HT1080 (cell line): ENCODE measurements at regions not wholly inside any gene's neighbourhood (a gene's known extent, or its start where the extent isn't known, plus 50 kb on each side); places are given as distances from the start of the nearest gene placed in this dataset.
"Not testable (repeated sequence)": the region's sequence is repeated elsewhere in the genome, so short reads cannot be mapped to it uniquely, and the experiment has no call there.

Experiments used
- DNase-seq: peaks from one replicate; pipeline ENCODE4 v3.0.0-alpha.2; 2015; ENCODE audit warnings: low read depth

DNA sequence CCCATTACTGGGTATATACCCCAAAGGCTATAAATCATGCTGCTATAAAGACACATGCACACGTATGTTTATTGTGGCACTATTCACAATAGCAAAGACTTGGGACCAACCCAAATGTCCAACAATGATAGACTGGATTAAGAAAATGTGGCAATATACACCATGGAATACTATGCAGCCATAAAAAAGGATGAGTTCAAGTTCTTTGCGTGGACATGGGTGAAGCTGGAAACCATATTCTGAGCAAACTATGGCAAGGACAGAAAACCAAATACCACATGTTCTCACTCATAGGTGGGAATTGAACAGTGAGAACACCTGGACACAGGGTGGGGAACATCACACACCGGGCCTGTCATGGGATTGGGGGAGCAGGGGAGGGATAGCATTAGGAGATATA lies 54.4 kb upstream of the MUCL1 start:
- DNase-seq, result not testable (repeated sequence)

DNA sequence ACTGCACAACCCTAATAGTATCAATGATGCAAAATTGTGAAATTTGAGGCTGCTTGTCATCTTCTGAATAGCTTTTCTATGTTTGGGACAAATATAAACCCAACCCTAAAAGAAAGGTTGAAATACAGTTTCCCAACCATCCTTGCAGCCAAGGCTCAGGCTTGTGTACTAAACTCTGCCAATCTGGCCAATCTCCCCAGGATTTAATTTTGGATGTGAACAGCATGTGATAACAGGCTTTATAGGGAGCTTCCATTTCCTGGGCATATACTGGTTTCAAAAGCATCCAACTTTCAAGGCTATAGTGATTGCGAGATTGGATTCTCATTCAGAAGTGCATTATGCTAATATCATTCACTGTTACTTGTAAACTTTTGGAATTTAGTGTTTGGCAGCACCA lies 55.7 kb upstream of the MUCL1 start:
- DNase-seq, result no peak

DNA sequence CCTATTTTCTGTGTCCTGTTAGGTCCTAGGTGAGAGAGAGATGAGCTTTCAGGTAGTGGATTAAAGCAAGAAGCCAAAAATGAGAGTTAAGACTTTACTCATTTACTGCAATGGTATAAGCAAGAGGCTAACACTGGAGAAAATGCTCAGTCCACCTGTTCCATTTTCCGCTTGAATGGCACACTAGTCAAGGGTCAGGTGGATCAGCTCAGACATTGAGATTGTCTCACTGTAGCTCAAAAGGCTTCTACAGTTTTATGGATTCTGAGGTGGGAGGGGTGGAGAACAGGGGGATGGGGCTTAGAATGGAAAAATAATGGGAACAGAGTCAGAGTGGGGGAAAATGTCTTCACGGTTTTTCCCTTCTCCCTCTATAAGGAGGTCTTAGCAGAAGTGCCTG lies 57.3 kb upstream of the MUCL1 start:
- no peak for DNase-seq

DNA sequence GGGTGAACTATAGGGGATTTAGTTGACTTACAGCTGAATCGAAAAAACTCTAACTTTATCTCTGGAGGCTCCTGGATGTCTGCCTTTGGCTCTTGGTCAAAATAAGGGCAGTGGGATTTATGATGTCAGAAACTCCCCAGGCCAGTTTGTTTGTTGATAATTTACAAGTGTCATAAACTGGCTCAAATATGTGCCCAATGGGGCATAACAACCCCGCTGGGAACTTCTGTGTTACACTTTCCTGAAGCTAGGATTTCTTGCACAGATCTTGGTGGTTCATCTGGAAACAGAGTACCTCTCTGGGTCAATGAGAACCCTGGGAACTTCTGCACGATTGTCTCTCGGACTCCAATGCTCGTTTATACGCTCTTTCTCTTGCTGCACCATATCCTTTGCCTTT lies 58.7 kb upstream of the MUCL1 start:
- DNase-seq, result no peak

DNA sequence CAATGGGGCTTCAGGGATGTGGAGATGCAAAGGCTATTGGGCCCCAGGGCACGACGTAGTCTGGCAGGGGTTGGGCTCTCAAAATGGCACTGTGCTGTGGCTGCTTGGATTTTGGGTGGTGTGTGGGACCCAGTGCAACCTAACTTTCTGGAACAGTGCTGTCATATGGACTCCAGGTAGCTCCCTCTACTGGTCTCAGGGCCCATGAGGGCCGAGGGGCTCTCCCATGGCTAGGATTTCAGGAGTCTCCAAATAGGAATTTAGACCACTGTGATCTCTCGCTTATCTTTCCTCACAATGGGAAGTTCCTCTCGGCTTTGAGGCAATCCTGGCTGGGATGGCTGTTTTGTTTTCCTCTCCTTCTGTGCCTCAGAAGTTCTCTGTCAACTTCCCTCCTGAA lies 68.2 kb upstream of the MUCL1 start:
- no peak for DNase-seq

DNA sequence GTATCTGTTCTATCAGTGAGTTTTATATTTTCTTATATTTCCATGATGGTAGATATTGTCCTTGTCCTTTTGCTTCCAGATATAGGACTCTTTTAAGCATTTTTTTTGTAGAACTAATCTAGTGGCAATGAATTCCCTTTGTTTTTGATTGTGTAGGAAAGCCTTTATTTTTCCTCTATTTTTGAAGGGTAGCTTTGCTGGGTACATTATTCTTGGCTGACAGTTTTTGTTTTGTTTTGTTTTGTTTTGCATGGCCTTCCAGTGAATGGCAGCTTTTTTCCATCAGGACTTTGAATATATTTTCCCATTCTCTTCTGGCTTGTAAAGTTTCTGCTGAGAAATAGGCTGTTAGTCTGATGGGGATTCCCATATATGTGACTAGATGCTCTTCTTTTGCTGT lies 70.2 kb upstream of the MUCL1 start:
- DNase-seq, result no peak

DNA sequence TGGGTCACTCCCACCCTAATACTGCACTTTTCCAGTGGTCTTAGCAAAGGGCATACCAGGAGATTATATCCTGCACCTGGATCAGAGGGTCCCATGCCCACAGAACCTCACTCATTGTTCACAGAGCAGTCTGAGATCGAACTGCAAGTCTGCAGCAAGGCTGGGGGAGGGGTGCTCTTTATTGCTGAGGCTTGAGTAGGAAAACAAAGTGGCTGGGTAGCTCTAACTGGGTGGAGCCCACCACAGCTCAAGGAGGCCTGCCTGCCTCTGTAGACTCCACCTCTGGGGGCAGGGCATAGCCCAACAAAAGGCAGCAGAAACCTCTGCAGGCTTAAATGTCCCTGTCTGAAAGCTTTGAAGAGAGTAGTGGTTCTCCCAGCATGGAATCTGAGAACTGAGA lies 77.3 kb upstream of the MUCL1 start:
- DNase-seq, result not testable (repeated sequence)

DNA sequence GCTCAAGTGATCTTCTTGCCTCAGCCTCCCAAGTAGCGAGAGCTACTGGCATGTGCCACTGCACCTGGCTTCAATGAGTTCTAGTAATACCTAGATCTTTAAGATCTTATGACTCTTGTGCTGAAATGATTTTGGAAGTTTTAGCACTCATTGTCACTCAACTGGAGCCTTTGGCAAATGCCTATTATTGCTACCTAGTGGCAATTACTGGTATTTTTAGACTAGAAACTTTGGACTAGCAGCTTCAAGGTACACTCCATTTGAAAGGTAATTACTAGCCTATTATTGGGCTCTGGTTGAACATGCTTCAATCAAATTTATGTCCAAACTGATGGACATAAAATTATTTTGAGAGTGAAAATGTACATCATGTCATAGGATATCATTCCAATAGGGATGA lies 80.7 kb upstream of the MUCL1 start:
- no peak for DNase-seq

DNA sequence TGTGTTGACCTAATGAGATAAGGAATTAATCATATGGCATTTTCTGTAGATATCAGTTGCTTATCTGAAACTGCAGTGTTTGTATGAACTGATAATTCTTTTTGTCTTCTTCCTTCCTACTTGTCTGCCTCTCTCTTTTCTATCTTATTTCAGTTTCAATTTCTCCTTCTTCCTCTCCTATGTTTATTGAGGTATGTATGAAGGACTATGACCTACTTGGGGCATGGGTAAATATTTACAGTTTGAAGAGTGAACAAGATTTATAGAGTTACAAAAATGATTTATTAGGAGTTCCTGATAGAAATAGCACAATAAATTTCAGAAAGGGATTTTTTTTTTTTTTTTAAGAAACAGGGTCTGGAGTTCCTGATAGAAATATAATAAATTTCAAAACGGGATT lies 88.7 kb upstream of the MUCL1 start:
- no peak for DNase-seq

DNA sequence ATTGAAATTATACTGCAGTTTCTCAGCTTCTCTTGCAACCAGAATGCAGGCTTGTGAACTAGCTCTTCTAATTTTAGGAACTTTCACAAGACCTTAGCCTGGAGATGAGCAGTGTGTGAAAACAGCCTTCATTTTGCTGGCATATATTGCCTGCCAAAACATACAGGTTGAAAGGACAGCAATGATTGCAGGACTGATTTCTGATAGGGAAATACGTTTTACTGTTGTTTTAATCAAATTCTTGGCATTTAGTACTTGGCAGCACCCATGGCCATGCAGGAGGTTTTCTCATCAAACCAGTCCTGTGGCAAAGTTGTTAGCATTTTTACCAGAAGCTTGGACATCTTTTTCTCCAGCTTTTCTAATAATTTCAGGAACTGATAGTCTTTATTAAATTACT lies 91.9 kb upstream of the MUCL1 start:
- no peak for DNase-seq

DNA sequence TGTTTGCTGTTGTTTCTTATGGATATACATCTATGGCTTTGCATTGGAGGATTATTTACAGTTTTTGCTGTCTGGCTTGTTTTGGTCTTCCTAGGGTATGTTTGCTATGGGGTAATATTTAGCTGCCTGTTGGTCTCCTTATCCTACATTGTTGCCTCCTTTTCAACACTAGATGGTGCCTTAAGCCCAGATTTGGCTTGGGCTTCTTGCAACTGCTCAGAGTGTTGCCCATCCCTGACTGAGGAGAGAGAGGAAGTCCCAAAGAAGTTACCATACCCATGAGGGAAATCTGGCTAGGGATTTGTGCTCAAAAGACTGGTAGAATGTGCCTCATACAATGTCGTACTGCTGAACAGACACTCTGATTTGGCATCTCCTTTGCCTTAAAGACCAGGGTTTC lies 94.6 kb upstream of the MUCL1 start:
- peak; percentile 43 for DNase-seq

DNA sequence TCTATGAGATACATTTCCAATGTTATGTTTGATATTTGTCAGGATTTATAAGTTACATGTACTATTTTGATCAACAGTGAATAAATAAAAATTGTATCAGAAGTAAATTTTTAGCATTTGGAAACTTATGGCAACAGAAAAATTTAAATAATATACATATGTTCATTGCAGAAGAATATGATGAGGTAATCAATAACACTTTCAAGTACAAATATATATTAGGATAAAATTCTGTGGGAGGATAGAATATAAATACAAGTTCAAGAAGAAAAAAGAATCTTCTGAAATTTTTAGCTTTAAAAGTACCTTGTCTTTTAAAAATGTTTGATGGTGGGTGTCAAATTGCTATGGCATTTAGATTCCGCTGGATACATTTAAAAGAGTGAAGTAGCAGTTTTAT lies 102.8 kb upstream of the MUCL1 start:
- no peak for DNase-seq

DNA sequence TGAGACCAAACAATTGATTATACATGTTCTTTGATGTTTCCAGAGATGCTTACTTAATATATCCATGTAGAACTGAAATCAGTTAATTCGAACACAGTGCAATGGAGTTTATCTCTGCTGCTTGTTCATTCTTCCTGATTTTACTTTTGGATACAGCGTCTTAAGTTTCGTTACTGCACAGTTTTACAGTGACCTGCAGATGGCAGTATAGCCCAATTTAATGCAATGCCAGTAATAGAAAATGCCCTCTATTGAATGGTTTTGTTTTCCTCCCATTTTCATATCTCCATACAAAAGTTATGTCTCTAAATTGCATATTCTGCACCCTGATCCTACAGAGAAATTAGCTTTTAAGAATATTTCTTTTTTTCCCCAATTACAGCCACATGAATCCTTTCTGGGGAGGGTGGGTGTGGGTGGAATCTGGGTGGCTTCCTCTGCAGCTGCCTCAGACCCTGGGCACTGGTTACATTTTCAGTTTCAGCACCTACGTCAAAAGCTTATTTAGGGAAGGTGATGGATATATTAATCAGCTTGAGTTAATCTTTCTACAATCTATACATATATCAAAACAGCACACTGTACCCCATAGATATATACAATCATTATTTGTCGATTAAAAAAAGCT lies 101.1 kb upstream of the DCD start:
- peak; percentile 5 for DNase-seq

DNA sequence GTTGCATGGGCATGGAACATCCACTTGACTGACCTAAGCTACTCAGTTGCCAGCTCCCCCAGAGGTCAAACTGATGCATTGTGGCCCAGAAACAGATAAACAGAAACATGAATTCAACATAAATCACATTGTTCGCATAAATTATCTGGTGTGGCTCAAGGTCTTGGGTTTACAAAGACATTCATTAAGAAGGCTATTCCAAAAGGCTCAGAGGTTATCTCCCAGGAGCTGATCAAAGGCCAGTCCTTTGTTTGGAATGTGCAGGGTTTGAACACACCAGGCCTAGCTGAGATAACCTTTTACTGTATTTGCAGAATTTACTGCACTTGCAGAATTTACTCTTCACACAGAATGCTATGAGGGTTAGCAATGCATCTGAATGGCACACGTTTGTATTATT lies 96.4 kb upstream of the DCD start:
- DNase-seq, result no peak

DNA sequence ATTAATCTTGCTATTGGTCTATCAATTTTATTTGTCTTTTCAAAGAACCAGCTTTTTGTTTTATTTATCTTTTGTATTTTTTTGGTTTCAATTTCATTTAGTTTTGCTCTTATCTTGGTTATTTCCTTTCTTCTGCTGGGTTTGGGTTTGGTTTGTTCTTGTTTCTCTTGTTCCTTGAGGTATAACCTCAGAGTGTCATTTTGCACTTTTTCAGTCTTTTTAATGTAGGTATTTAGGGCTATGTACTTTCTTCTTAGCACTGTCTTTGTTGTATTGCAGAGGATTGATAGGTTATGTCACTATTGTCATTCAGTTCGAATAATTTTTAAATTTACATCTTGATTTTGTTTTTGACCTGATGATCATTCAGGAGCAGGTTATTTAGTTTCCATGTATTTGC lies 92.7 kb upstream of the DCD start:
- DNase-seq, result no peak

DNA sequence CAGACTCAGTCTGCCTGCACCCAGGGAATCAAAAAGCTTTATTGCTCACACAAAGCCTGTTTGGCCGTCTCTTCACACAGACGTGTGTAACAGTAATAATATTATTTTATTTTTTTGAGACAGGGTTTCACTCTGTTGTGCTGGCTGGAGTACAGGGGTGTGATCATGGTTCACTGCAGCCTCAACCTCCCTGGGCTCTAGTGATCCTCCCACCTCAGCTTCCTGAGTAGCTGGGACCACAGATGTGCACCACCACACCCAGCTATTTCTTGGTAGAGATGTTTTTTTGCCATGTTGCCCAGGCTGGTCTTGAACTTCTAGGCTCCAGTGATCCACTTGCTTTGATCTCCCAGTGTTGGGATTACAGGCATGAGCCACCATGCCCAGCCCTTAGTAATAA lies 88.4 kb upstream of the DCD start:
- DNase-seq, result no peak

DNA sequence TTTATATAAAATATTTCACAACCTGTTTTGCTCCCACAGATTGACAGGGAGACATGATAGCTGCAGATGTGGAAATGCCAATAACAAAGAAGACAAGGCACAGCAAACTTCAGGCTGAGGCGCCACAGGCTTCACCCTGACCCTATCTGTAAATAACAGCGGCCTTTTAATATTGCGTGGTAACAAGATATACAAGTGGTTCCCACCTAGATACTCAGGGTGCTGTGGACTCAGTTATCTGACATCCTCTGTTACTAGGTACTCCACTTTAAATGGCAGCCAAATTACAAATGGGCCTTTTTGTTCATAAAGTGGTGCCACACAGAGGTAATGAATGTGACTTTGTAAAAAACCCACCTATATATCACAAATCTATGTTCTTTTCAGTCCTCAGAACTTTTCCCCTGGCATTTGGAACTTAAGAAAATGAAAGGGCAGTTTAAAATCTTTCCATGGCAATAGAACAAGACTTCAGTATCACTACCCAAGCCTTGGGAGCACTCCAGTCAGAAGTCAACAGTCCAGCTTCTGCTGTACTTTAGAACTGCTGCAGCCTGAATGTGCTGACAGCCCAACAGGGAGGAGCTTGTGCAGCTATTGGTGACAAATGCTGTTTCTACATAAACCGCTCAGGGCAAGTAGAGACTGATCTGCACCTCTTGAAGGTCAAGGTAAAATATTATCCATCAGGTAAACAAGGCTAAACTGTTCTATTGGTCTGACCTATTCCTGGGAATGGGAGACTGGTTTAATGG lies 86.2 kb upstream of the DCD start:
- DNase-seq, result no peak

DNA sequence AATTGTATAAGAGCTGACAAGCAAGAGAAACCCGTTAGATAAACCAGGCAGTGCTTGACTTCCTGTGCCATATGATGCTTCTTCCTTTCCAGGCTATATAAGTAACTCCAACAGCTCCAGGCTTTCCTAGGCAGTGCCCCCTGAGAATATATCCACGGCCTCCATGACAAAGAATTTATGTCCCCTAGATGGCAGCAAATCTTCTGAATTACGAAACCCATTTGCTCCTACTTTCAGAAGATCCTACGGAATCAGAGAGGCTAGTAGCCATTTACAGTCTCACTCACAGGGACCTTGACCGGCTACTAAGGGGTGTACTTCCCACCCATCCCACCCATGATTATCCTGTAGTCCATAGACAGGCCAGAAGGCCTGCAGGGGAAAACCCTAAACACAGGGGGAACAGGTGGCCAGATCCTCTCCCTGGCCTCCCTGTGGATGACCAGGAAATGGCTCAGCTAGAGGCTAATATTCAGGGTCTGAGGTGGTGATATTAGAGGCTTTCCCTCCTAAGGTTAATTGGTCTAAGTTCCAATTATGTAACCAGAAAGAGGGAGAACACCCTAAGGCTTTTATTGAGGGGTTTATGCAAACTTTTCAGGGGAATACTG lies 77.2 kb upstream of the DCD start:
- DNase-seq, result peak; percentile 36

DNA sequence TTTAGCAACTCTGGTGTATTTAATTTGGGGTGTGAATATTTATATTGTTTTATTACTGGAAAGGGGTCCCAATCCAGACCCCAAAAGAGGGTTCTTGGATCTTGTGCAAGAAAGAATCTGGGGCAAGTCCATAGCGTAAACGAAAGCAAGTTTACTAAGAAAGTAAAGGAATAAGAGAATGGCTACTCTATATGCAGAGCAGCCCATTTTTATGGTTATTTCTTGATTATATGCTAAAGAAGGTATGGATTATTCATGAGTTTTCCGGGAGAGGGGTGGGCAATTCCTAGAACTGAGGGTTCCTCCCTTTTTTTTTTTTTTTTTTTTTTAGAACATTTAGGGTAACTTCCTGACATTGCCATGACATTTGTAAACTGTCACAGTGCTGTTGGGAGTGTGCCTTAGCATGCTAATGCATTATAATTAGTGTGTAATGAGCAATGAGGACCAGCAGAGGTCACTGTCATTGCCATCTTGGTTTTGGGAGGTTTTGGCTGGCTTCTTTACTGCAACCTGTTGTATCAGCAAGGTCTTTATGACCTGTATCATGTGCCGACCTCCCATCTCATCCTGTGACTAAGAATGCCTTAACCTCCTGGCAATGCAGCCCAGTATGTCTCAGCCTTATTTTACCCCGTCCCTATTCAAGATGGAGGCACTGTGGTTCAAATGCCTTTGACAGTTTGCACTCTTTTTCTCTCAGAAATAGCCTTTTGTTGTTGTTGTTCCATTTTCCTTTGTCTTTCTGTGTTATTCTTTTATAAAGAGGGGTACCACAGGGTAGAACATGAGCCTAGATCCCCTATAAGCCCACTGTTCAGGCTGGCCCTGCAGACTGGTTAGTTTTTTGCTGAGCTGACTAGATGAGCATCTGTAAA lies 75.5 kb upstream of the DCD start:
- DNase-seq, result peak; percentile 10

DNA sequence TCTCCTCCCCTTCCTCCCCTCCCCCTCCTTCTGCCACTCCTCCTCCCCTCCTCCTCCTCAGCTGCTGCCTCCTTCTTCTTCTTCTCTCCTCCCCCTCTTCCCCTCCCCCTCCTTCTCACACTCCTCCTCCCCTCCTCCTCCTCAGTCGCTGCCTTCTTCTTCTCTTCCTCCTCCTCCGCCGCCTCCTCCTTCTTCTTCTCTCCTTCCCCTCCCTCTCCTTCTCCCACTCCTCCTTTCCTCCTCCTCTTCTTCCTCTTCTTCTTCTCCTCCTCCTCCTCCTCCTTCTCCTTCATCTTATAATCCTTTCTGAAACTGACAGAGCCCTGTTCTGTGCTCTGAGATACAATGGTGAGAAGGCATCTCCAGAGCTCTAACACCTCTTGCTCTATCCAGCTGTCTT lies 73.1 kb upstream of the DCD start:
- DNase-seq, result no peak

DNA sequence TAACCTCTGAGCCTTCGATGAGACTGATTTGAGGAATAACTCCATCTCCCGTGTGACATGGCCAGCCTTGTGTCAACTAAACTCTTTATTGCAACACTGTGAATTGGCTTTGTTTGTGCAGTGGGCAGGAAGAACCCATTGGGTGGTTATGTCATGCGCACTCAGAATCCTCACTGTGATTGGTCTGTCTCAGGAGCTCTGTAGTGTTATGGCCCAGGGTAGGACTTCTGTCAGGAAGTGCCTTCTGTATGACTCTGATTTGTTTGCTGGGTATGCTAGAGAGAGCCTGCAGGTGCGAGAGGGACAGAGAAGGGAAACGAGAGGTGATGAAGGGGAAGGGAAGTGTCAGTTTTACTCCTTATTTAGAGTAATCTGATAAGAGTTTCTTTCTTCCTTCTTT lies 71.5 kb upstream of the DCD start:
- DNase-seq, result peak; percentile 9

DNA sequence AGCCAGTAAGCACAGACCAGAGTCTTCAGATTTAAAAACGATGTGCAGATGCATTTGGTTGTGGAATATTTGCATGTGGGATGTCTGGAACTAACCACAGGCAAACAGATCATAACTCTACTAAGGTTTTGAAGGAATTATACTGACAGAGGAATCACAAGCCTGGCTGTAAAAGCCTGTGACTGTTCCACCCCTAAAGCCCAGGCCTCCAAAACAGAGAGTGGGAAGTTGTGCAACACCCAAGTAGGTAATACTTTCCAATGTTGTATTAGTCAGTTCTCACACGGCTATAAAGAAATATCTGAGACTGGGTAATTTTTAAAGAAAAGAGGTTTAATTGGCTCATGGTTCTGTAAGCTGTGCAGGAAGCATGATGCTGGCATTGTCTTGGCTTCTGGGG lies 68.1 kb upstream of the DCD start:
- DNase-seq, result no peak
